Activated CD8-positive, alpha-beta T cell treated with anti-CD3 and anti-CD28 coated beads, Interleukin-2, amount 10 ng/mL, durations not matched to agents 7 days and 5 days (primary cell): ENCODE measurements at regions not wholly inside any gene's neighbourhood (a gene's known extent, or its start where the extent isn't known, plus 50 kb on each side); places are given as distances from the start of the nearest gene placed in this dataset.
"Not testable (repeated sequence)": the region's sequence is repeated elsewhere in the genome, so short reads cannot be mapped to it uniquely, and the experiment has no call there.

ENCODE experiments used
- ATAC-seq: fragments of 150-1000 bp; cut with Tn5 transposase; one replicate; pipeline ENCODE4 v1.10.0; 2021; ENCODE audit warnings: moderate library complexity
- CTCF ChIA-PET: fragments of 350-600 bp; sonication (Branson Sonifier 250); formaldehyde crosslinking; loops from one replicate; lab custom pipeline; 2021; ENCODE audit warnings: antibody characterized with exemption; lab: Charles Lee
- POLR2A ChIA-PET: fragments of 350-600 bp; sonication (Branson Sonifier 250); formaldehyde crosslinking; loops from one replicate; lab custom pipeline; 2021; ENCODE audit warnings: antibody characterized with exemption; lab: Charles Lee
- DNase-seq: peaks from one replicate; pipeline ENCODE4 v3.0.0-alpha.2; 2020
- H3K27ac Mint-ChIP-seq: one replicate; pipeline ENCODE4 v1.8.0; 2021; ENCODE audit warnings: mild to moderate bottlenecking, mixed read lengths
- H3K27me3 Mint-ChIP-seq: one replicate; pipeline ENCODE4 v1.8.0; 2021; ENCODE audit warnings: low read depth, mixed read lengths
- H3K36me3 Mint-ChIP-seq: one replicate; pipeline ENCODE4 v1.8.0; 2021; ENCODE audit warnings: low read depth, mixed read lengths
- H3K4me1 Mint-ChIP-seq: one replicate; pipeline ENCODE4 v1.8.0; 2021; ENCODE audit warnings: low read depth, mixed read lengths
- H3K4me3 Mint-ChIP-seq: one replicate; pipeline ENCODE4 v1.8.0; 2021; ENCODE audit warnings: mild to moderate bottlenecking, mixed read lengths
- H3K9me3 Mint-ChIP-seq: one replicate; pipeline ENCODE4 v1.8.0; 2022; ENCODE audit warnings: mixed read lengths; ENCODE audit not compliant: insufficient read depth

DNA sequence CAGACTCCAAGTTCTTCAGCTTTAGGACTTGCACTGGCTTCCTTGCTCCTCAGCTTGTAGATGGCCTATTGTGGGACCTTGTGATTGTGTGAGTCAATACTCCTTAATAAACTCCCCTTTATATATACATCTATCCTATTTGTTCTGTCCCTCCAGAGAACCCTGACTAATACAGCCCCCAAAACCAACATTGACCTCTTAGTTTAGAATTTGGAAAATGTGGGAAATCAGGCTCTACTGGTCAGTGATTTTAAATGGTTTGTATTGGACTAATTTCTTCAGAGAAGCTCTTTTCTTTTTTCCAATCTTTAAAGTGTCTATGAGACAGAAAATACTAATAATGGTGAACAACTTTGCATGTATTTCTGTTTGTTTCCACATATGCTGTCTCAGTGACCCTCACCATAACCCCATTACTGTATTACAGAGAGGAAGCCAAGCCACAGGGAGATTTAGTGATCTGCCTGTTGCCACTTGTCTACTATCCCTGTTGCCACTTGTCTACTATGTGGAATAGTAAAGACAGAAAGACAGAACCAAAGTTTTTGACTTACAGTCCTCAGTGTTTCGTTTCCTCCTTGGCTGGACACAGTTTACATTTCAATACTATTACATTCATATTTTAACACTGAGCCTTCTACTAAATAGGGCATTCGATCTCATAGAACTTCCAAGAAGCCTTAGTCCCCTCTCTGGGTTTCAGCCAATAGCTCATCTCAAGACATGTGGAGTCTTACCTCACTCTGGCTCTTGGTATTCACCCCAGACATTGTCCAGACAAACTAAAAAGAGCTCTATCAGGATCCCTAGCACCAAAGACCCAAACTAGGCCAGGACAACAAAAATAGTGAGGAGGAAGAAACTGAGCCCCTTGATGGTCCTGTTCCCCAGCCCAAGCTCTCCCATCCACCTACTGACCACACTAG, 121.0 kb downstream of the AKR1D1 start:
- ChIA-PET POLR2A (no interaction called here), CTCF (no interaction called here)
- Mint-ChIP-seq H3K4me1 (no peaks in the 10 kb centered on the region), H3K4me3 (no peak overlapping the region), H3K9me3 (no peaks in the 10 kb centered on the region), H3K36me3 (no peaks in the 10 kb centered on the region), H3K27ac (no peak overlapping the region), H3K27me3 (no peaks in the 10 kb centered on the region)
- DNase-seq (no peak), ATAC-seq (no peak)

DNA sequence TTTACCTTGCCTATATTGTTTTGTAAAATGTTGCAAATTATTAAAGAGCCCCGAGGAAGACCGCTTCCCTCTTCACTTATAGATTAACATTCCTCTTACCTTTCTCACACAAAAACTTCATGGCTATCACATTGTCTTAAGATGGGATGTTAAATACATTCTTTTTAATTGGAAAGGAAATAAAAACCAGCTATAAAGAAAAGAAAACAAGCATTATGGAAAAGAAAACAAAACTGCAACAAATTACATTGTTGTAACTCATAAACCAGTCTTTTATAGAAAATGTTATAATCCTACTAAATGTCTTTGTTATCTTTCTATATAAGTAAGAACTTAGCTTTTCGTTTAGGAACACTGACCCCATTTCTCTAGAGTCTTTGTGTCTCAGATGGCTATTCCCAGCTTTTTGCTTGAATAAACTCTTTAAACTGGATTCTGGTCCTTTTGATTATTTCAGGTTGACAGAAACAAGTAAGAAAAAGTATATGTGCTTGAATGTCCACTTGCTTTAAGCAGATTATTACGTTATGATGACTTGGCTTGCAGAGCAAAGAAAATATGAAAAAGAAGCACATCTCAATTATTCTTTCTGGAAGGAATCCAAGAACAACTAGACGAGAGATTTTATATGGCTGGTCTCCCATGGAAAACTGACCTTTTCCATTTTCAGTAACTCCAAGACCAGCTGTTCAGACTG, 128.2 kb downstream of the AKR1D1 start:
- no peaks in the 10 kb centered on the region for H3K4me1 Mint-ChIP-seq

DNA sequence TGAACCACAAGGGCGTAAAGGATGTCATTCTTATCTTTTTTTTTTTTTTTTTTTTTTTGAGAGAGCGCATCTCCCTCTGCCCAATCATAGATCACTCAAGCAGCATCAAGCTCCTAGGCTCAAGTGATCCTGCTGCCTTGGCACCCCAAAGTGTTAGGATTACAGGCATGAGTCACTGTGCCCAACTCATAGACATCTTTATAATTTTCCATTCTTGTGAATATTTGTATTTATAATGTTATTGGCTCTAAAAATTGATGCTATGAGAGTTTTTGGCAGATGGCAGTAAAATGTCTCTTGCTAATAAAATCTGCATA, 128.7 kb downstream of the AKR1D1 start:
- Mint-ChIP-seq H3K27me3 (no peaks in the 10 kb centered on the region), H3K27ac (no peak overlapping the region), H3K9me3 (no peaks in the 10 kb centered on the region), H3K36me3 (no peaks in the 10 kb centered on the region), H3K4me1 (no peaks in the 10 kb centered on the region), H3K4me3 (no peak overlapping the region)
- CTCF ChIA-PET: no interaction called here
- DNase-seq: no peak
- ATAC-seq: no peak
- POLR2A ChIA-PET: no interaction called here

More for the DNA sequence above, 128.2 kb downstream of the AKR1D1 start:
- Mint-ChIP-seq H3K9me3 (no peaks in the 10 kb centered on the region), H3K27me3 (no peaks in the 10 kb centered on the region), H3K4me3 (no peak overlapping the region), H3K27ac (no peak overlapping the region), H3K36me3 (no peaks in the 10 kb centered on the region)
- ATAC-seq (no peak), DNase-seq (no peak)
- ChIA-PET POLR2A (no interaction called here), CTCF (interaction anchor here (1.0 kb wide), 1 partner anchor 301 kb away, joined by 3 read pairs; no protein-coding TSS in a partner anchor)

DNA sequence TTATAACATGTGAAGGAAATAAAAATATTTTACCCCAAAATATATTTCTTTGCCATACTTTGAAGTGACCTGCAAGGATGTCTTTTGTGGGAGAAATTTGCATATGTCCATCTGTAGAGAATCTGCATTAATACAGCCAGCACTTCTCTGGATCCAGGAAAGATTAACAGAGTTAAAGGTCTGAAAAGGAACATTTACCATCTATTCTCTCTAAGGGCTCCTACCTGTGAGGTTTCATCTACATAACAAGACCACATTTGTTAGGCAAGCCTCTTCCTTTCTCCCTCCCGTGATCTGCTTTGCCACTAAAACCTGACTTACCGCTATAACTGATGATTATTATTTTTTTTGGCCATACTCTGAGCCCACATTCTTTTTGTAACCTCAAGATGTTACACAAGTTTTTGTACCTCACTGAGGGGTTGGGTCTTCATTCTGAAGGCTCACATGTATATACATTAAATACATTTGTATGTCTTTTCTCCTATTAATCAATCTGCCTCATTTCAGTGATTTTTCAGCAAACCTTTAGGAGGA, 129.4 kb downstream of the AKR1D1 start:
- H3K27me3 Mint-ChIP-seq: no peaks in the 10 kb centered on the region
- DNase-seq (no peak), ATAC-seq (no peak)
- no peaks in the 10 kb centered on the region for H3K4me1 Mint-ChIP-seq
- ChIA-PET POLR2A (no interaction called here), CTCF (no interaction called here)
- H3K27ac Mint-ChIP-seq: no peak overlapping the region
- no peak overlapping the region for H3K4me3 Mint-ChIP-seq
- H3K36me3 Mint-ChIP-seq: no peaks in the 10 kb centered on the region
- no peaks in the 10 kb centered on the region for H3K9me3 Mint-ChIP-seq

DNA sequence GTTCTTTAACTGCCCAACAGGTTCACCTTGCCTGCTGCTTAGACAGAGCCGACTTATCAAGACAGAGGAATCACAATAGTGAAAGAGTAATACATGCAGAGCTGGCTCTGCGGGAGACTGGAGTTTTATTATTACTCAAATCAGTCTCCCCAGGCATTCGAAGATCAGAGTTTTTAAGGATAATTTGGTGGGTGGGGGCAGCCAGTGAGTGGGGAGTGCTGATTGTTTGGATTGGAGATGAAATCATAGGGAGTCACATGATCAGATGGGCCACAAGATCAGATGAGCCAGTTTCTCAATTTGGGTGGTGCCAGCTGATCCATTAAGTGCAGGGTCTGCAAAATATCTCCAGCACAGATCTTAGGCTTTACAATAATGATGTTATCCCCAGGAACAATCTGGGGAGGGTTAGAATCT, 131.3 kb downstream of the AKR1D1 start:
- no peak overlapping the region for H3K4me3 Mint-ChIP-seq
- ATAC-seq (no peak), DNase-seq (no peak)
- no peaks in the 10 kb centered on the region for H3K27me3 Mint-ChIP-seq
- H3K4me1 Mint-ChIP-seq: no peaks in the 10 kb centered on the region
- ChIA-PET CTCF (no interaction called here), POLR2A (no interaction called here)
- H3K9me3 Mint-ChIP-seq: no peaks in the 10 kb centered on the region
- no peak overlapping the region for H3K27ac Mint-ChIP-seq
- H3K36me3 Mint-ChIP-seq: no peaks in the 10 kb centered on the region

DNA sequence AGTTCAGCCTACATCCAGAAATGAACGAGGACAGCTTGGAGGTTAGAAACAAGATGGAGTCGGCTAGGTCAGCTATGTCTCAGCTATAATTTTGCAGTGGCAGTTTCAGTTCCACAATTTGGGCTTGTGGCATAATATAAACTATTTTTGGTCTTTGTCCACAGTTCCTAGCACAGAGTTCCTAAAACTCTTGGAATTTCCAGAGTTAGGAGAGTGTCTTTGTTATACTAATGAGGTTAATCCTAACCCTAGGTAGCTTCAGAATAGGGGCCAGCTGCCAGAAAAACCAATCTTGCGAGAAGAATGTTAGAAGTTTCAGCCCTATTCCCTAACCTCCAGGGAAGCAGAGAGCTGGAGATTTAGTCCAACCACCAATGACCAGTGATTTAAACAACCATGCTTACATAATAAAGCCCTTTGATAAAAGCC, 131.9 kb downstream of the AKR1D1 start:
- POLR2A ChIA-PET: no interaction called here
- ATAC-seq: no peak
- H3K27ac Mint-ChIP-seq: no peak overlapping the region

DNA sequence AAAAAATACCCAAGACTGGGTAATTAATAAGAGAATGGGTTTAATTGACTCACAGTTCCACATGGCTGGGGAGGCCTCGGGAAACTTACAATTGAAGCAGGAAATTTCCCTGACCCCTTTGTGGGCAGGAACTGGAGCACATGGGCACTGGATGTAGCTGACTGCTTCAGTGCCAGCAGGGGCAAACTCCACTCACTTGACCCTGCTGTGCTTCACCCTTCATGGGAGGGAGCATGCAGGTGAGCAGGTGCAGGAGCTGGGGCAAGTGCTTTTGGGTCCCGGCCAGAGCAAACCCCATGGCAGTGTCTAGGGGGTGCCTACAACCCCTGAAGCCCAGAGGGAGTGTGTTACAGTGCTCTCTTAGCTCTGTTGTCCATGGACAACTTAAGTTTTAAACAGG, 132.6 kb downstream of the AKR1D1 start:
- ChIA-PET POLR2A (no interaction called here), CTCF (interaction anchor here (1.4 kb wide), 1 partner anchor 200 kb away, joined by 3 read pairs; no protein-coding TSS in a partner anchor)
- DNase-seq: no peak
- no peaks in the 10 kb centered on the region for H3K9me3 Mint-ChIP-seq
- no peak overlapping the region for H3K27ac Mint-ChIP-seq
- H3K4me3 Mint-ChIP-seq: no peak overlapping the region
- H3K27me3 Mint-ChIP-seq: no peaks in the 10 kb centered on the region
- H3K4me1 Mint-ChIP-seq: no peaks in the 10 kb centered on the region
- no peak for ATAC-seq
- no peaks in the 10 kb centered on the region for H3K36me3 Mint-ChIP-seq

More for the DNA sequence above, 131.9 kb downstream of the AKR1D1 start:
- no peaks in the 10 kb centered on the region for H3K9me3 Mint-ChIP-seq
- no peak overlapping the region for H3K4me3 Mint-ChIP-seq
- no peaks in the 10 kb centered on the region for H3K27me3 Mint-ChIP-seq
- DNase-seq: no peak
- H3K36me3 Mint-ChIP-seq: no peaks in the 10 kb centered on the region
- no peaks in the 10 kb centered on the region for H3K4me1 Mint-ChIP-seq
- CTCF ChIA-PET: no interaction called here

DNA sequence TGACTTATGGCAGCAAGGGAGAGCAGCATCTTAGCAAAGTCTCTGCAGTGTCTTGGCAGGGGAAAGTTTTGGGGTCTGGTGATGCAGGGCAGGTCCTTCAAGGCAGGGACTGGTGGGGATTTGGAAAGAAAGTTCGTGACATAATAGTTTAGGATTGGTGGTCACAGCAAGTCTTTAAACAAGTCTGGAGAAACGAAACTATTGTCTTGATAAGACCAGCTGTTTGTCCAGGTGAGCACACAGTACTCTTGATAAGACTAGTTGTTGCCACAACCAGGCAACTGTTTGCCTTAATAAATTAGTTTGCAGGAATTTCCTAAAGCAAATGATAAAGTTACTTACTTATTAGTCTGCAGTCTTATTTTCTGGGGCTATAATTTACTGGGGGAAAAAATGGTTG, 136.1 kb downstream of the AKR1D1 start:
- CTCF ChIA-PET: no interaction called here
- no peaks in the 10 kb centered on the region for H3K27me3 Mint-ChIP-seq
- no peak for ATAC-seq
- H3K27ac Mint-ChIP-seq: no peak overlapping the region
- no peak overlapping the region for H3K4me3 Mint-ChIP-seq
- no peak for DNase-seq
- no peaks in the 10 kb centered on the region for H3K9me3 Mint-ChIP-seq
- no peaks in the 10 kb centered on the region for H3K4me1 Mint-ChIP-seq
- no peaks in the 10 kb centered on the region for H3K36me3 Mint-ChIP-seq
- POLR2A ChIA-PET: no interaction called here

DNA sequence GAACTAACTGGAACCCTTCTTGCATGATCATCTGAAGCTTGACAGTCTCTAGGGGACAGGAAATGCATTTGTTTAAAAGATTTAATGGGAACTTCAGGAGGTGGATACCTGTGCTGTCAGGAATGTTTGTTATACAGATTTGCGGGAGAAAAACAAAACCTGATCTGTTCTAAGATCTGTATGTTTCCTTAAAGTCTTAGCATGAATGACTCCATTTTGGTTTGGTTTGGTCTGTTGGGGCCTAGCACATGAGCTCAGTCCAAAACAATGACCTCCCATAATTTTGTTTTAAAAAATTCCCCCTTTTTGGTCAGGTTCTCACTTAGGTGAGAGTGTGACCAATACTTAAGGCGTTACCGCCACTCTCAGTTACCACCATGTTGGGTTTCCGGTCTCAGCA, 138.7 kb downstream of the AKR1D1 start:
- no peak overlapping the region for H3K27ac Mint-ChIP-seq
- H3K4me3 Mint-ChIP-seq: no peak overlapping the region
- POLR2A ChIA-PET: no interaction called here
- H3K4me1 Mint-ChIP-seq: no peaks in the 10 kb centered on the region
- no peaks in the 10 kb centered on the region for H3K27me3 Mint-ChIP-seq
- CTCF ChIA-PET: no interaction called here
- ATAC-seq (no peak), DNase-seq (no peak)
- H3K9me3 Mint-ChIP-seq: peaks cover 3% of the 10 kb centered on the region
- H3K36me3 Mint-ChIP-seq: no peaks in the 10 kb centered on the region

DNA sequence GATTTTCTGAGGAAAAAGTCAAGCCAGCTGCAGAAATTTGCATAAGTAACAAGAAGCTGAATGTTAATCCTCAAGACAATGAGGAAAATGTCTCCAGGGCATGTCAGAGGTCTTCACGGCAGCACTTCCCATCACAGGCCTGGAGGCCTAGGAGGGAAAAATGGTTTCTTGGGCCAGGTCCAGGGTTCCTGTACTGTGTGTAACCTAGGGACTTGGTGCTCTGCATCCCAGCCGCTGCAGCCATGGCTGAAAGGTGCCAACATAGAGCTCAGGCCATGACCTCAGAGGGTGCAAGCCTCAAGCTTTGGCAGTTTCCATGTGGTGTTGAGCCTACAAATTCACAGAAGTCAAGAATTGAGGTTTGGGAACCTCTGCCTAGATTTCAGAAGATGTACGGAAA, 144.1 kb downstream of the AKR1D1 start:
- H3K36me3 Mint-ChIP-seq, POLR2A ChIA-PET, H3K27me3 Mint-ChIP-seq, H3K27ac Mint-ChIP-seq, ATAC-seq, DNase-seq, CTCF ChIA-PET, H3K4me3 Mint-ChIP-seq, H3K9me3 Mint-ChIP-seq, H3K4me1 Mint-ChIP-seq: not testable (repeated sequence)

DNA sequence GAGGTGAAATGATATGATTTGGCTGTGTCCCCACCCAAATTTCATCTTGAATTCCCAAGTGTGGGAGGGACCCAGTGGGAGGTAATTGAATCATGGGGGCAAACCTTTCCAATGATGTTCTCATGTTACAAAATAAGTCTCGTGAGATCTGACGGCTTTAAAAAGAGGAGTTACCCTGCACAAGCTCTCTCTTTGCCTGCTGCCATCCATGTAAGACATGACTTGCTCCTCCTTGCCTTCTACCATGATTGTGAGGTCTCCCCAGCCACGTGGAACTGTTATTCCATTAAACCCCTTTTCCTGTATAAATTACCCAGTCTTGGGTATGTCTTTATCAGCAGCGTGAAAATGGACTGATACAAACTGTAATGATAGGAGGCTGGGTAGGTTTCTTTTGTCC, 145.1 kb downstream of the AKR1D1 start:
- ATAC-seq, H3K9me3 Mint-ChIP-seq, H3K27ac Mint-ChIP-seq, H3K36me3 Mint-ChIP-seq, H3K27me3 Mint-ChIP-seq, DNase-seq, POLR2A ChIA-PET, H3K4me1 Mint-ChIP-seq, H3K4me3 Mint-ChIP-seq, CTCF ChIA-PET: not testable (repeated sequence)

DNA sequence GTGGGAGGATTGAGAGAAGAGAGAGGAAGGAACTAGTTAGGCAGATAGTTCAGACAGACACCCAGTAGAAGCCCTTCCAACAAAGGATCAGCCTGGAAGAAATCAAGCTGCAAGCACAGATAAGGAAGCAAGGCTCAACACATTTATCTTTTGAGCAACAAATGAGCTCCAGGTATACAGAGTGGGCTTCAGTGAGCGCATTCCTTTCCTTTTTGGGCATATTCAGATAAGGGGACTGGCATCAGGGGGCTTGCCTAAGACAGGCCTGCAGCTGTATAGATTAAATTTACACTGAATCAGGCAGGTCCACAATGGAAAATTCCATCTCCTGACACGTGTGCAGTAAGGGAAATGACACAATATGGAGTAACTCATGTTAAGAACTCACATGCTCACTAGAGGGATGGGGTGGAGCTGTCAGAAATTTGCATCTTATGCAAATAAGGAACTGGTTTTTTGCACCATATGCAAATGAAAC, 147.2 kb downstream of the AKR1D1 start:
- peaks cover 4% of the 10 kb centered on the region for H3K9me3 Mint-ChIP-seq
- ATAC-seq (no peak), DNase-seq (no peak)
- H3K27me3 Mint-ChIP-seq: peaks cover 1% of the 10 kb centered on the region
- ChIA-PET CTCF (no interaction called here), POLR2A (no interaction called here)
- H3K36me3 Mint-ChIP-seq: no peaks in the 10 kb centered on the region
- peaks cover 4% of the 10 kb centered on the region for H3K4me1 Mint-ChIP-seq
- H3K27ac Mint-ChIP-seq: no peak overlapping the region
- H3K4me3 Mint-ChIP-seq: no peak overlapping the region
